Astrocyte of the spinal cord (primary cell): ENCODE measurements at regions not wholly inside any gene's neighbourhood (a gene's known extent, or its start where the extent isn't known, plus 50 kb on each side); places are given as distances from the start of the nearest gene placed in this dataset.

Experiments
- DNase-seq: peaks from one replicate; pipeline ENCODE4 v3.0.0; 2011; ENCODE audit warnings: low read depth, low spot score
- H3K4me3 ChIP-seq: 2 replicates; pipeline ENCODE4 v1.5.1; 2011; ENCODE audit warnings: low read depth, mild to moderate bottlenecking, low read length, moderate library complexity
- in situ Hi-C: cut with HindIII; loops from 2 replicates; pipeline ENCODE4 v1.10.0; 2017; ENCODE audit warnings: low sequenced_read_pairs
- TF ChIP-seq, protein P1 (sequence below): IDR thresholded peaks from 2 replicates; pipeline ENCODE4 v1.5.1; 2012; ENCODE audit warnings: low read depth, mild to moderate bottlenecking, low read length, inconsistent platforms

- TF ChIP-seq, protein P1, sequence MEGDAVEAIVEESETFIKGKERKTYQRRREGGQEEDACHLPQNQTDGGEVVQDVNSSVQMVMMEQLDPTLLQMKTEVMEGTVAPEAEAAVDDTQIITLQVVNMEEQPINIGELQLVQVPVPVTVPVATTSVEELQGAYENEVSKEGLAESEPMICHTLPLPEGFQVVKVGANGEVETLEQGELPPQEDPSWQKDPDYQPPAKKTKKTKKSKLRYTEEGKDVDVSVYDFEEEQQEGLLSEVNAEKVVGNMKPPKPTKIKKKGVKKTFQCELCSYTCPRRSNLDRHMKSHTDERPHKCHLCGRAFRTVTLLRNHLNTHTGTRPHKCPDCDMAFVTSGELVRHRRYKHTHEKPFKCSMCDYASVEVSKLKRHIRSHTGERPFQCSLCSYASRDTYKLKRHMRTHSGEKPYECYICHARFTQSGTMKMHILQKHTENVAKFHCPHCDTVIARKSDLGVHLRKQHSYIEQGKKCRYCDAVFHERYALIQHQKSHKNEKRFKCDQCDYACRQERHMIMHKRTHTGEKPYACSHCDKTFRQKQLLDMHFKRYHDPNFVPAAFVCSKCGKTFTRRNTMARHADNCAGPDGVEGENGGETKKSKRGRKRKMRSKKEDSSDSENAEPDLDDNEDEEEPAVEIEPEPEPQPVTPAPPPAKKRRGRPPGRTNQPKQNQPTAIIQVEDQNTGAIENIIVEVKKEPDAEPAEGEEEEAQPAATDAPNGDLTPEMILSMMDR: no peak
- no peak for DNase-seq
- in situ Hi-C loops: no loop called here
- no peak overlapping the region for H3K4me3 ChIP-seq
Measured at GRCh38 chr11:70747921-70748320, 349.6 kb downstream of the CTTN start.

- TF ChIP-seq, protein P1: no peak
- no peak overlapping the region for H3K4me3 ChIP-seq
- in situ Hi-C loops: no loop called here
- peak; percentile 0 for DNase-seq
Measured at GRCh38 chr11:70751142-70751734, 352.9 kb downstream of the CTTN start.

- no peak overlapping the region for H3K4me3 ChIP-seq
- peak; percentile 60 for DNase-seq
- in situ Hi-C loops: no loop called here
- TF ChIP-seq, protein P1: peak; percentile 97
Measured at GRCh38 chr11:70755410-70756158, 357.3 kb downstream of the CTTN start.

DNA sequence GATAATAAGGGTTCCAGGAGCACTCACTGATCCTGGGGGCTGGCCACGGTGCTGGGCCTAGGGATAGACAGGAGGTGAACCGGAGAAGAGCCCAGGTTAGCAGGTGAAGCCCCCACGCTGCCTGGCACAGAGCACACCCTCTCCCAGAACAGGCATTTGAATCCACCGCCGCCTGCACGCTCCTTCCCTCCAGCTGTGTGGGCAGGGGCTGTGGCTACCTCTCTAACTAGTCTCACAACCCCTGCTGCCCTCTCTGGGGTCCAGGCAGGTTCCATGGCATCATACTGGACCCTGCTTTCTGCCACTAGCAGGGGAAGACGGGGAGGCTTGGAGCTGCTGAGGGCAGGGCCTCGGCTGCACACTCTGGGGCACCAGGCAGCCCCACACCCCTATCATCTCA, 358.0 kb downstream of the CTTN start:
- H3K4me3 ChIP-seq: no peak overlapping the region
- TF ChIP-seq, protein P1: no peak
- no peak for DNase-seq
- in situ Hi-C loops: no loop called here

GRCh38 chr11:70756756-70757155, 358.4 kb downstream of the CTTN start:
- TF ChIP-seq, protein P1: no peak
- in situ Hi-C loops: no loop called here
- H3K4me3 ChIP-seq: no peak overlapping the region
- no peak for DNase-seq

- in situ Hi-C loops: no loop called here
- TF ChIP-seq, protein P1: no peak
- DNase-seq: no peak
- H3K4me3 ChIP-seq: no peak overlapping the region
Measured at GRCh38 chr11:70757241-70757640, 358.9 kb downstream of the CTTN start.
